Pancreas (tissue), 10 donors: ENCODE measurements at regions not wholly inside any gene's neighbourhood (a gene's known extent, or its start where the extent isn't known, plus 50 kb on each side); places are given as distances from the start of the nearest gene placed in this dataset.

Source experiments
- ATAC-seq, 4 donors: fragments of 200-7000 bp; cut with Tn5 transposase; one replicate each; pipeline versions ENCODE4 v1.8.0 to v1.9.1; 2020; ENCODE audit warnings: mild to moderate bottlenecking in 4 of 4, moderate library complexity in 4 of 4
- DNase-seq, 6 donors: peaks; one replicate each; pipeline ENCODE4 v3.0.0-alpha.2; 2020
- FAIRE-seq: peaks from 2 replicates; lab custom pipeline; 2012; peaks lifted over from hg19 to GRCh38; lab: Jason Lieb, UNC
- H3K27ac ChIP-seq, 4 donors: fragments of 200-600 bp; sonication (generic); 1 replicate in 3 of 4; 2 replicates in 1 of 4; pipeline versions ENCODE4 v1.5.0 to v1.8.0; 2020
- H3K27me3 ChIP-seq, 4 donors: fragments of 200-600 bp; one replicate each; pipeline ENCODE4 v1.8.0; 2021
- H3K36me3 ChIP-seq, 3 donors: fragments of 200-600 bp; sonication (generic) in 1 of 3; one replicate each; pipeline versions ENCODE4 v1.5.0 to v1.8.0; 2020 to 2021
- H3K4me1 ChIP-seq, 3 donors: fragments of 200-600 bp; one replicate each; pipeline ENCODE4 v1.8.0; 2021
- H3K4me3 ChIP-seq, 4 donors: fragments of 200-600 bp; sonication (generic) in 2 of 4; one replicate each; pipeline versions ENCODE4 v1.5.0 to v1.8.0; 2020 to 2021
- H3K9me3 ChIP-seq, 4 donors: fragments of 200-600 bp; one replicate each; pipeline ENCODE4 v1.8.0; 2021
- whole genome bisulfite sequencing, 2 donors: extraction: QIAGEN DNeasy Blood & Tissue Kit; methylation state at CpG; one replicate each; pipeline ENCODE4 v1.1.7; 2013; 5-methylcytosine and 5-hydroxymethylcytosine counted together
- intact Hi-C, 3 donors: fragments of 100-400 bp; cut with DNase I; formaldehyde crosslinking; loops; one replicate each; pipeline versions ENCODE4 v1.11.1 to v1.14.2; 2022
- TF ChIP-seq, protein P1 (sequence below), 4 donors: fragments of 200-600 bp; sonication (generic) in 3 of 4; IDR thresholded peaks; one replicate each; pipeline versions ENCODE4 v1.5.0 to v1.8.0; 2021; ENCODE audit warnings: antibody characterized with exemption in 4 of 4
- donor health status: healthy with polysubstance abuse.
- donor health status: DM: no; HTN: no; CAD: no; lungs with moderate emphysema.
- donor health status: DM: no; HTN: no; CAD: no.
- donor health status: control.
- donor health status: control.
- donor health status: Bipolar disorder and iron deficiency.
- donor health status: DM: yes; HTN: yes; CAD: no.
- donor health status: DM: no; HTN: no; CAD: no.
- donor health status: DM: no; HTN: no; CAD: no.
- donor health status: DM: yes; HTN: yes; CAD: no.

DNA sequence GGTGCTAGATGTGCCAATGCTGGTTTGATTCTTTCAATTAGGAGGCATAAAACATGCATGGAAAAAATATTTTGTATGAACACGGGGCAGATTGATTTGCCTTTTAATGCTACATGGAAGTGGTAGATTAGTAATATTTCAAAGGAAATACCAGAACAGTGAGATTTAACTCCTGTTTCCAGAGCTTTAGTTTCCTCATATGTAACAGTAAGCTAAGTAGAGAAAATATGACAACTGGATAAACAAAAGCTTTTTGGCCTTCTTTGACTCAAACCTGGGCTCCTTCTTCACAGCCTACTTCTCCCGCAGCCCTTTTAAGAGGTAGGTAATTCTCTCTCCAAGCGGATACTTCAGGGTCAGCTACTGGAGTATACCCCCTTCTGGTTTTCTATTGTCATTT, 254.2 kb upstream of the TRPC7 start:
- TF ChIP-seq, protein P1, sequence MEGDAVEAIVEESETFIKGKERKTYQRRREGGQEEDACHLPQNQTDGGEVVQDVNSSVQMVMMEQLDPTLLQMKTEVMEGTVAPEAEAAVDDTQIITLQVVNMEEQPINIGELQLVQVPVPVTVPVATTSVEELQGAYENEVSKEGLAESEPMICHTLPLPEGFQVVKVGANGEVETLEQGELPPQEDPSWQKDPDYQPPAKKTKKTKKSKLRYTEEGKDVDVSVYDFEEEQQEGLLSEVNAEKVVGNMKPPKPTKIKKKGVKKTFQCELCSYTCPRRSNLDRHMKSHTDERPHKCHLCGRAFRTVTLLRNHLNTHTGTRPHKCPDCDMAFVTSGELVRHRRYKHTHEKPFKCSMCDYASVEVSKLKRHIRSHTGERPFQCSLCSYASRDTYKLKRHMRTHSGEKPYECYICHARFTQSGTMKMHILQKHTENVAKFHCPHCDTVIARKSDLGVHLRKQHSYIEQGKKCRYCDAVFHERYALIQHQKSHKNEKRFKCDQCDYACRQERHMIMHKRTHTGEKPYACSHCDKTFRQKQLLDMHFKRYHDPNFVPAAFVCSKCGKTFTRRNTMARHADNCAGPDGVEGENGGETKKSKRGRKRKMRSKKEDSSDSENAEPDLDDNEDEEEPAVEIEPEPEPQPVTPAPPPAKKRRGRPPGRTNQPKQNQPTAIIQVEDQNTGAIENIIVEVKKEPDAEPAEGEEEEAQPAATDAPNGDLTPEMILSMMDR (IDR thresholded peaks at IDR 0.05), result no peak
- Histone ChIP-seq H3K4me3 (no peak overlapping the region), H3K27me3 (no peaks in the 10 kb centered on the region), H3K27ac (no peak overlapping the region), H3K9me3 (no peaks in the 10 kb centered on the region), H3K36me3 (no peaks in the 10 kb centered on the region), H3K4me1 (no peaks in the 10 kb centered on the region)
- FAIRE-seq (no peak), ATAC-seq (no peak), DNase-seq (no peak)
- intact Hi-C loops, result no loop called here
- WGBS, 2 donors, result 54 to 71% methylated on average over 3 of the region's 3 CpGs

- Histone ChIP-seq H3K4me3 (no peak overlapping the region), H3K27me3 (no peaks in the 10 kb centered on the region), H3K27ac (no peak overlapping the region), H3K9me3 (no peaks in the 10 kb centered on the region), H3K4me1 (no peaks in the 10 kb centered on the region), H3K36me3 (no peaks in the 10 kb centered on the region)
- intact Hi-C loops, result no loop called here
- ATAC-seq (no peak), DNase-seq (no peak), FAIRE-seq (no peak)
- WGBS, 2 donors, result 48 to 51% methylated on average over 6 of the region's 6 CpGs
- TF ChIP-seq, protein P1 (IDR thresholded peaks at IDR 0.05), result no peak
These were observed 250.1 kb upstream of the TRPC7 start for GRCh38 chr5:136615251-136616119.

DNA sequence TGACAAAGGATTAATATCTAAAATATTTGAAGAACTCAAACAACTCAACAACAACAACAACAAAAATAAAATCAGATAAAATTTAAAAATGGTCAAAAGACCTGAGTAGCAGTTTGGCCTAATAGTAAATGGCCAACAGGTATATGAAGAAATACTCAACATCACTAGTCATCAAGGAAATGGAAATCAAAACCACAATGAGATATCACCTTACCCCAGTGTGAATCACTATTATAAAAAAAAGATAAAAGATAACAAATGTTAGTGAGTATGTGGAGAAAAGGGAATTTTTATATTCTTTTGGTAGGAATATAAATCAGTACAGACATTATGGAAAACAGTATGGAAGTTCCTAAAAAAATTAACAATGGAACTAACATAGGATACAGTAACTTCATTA, 247.9 kb upstream of the TRPC7 start:
- intact Hi-C loops, result no loop called here
- no peaks in the 10 kb centered on the region for H3K36me3 ChIP-seq

GRCh38 chr5:136605638-136606037, 240.3 kb upstream of the TRPC7 start:
- intact Hi-C loops, result no loop called here
- Histone ChIP-seq H3K27me3 (no peaks in the 10 kb centered on the region), H3K4me3 (no peak overlapping the region), H3K36me3 (no peaks in the 10 kb centered on the region), H3K27ac (no peak overlapping the region), H3K9me3 (no peaks in the 10 kb centered on the region), H3K4me1 (no peaks in the 10 kb centered on the region)
- ATAC-seq (no peak), FAIRE-seq (no peak), DNase-seq (no peak)
- TF ChIP-seq, protein P1 (IDR thresholded peaks at IDR 0.05), result no peak
- 56 to 71% methylated on average over 1 of the region's 1 CpG for WGBS, 2 donors

More for the DNA sequence above, 247.9 kb upstream of the TRPC7 start:
- Histone ChIP-seq H3K27ac (no peak overlapping the region), H3K4me3 (no peak overlapping the region), H3K27me3 (no peaks in the 10 kb centered on the region), H3K4me1 (no peaks in the 10 kb centered on the region), H3K9me3 (no peaks in the 10 kb centered on the region)
- ATAC-seq, result no peak
- TF ChIP-seq, protein P1 (IDR thresholded peaks at IDR 0.05), result no peak
- no peak for DNase-seq
- FAIRE-seq, result no peak

DNA sequence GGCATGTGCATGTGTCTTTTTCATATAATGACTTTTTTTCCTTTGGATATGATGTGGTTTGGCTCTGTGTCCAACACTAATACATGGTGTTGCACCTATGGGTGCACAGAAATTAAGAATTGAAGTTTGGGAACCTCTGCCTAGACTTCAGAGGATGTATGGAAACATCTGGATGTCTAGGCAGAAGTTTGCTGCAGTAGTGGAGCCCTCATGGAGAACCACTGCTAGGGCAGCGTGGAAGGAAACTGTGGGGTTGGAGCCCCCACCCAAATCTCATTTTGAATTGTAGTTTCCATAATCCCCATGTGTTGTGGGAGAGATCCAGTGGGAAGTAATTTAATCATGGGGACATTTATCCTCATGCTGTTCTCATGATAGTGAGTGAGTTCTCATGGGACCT, 235.0 kb upstream of the TRPC7 start:
- H3K27me3 ChIP-seq, result no peaks in the 10 kb centered on the region
- no peaks in the 10 kb centered on the region for H3K9me3 ChIP-seq
- intact Hi-C loops, result no loop called here
- no peaks in the 10 kb centered on the region for H3K36me3 ChIP-seq
- no peak for ATAC-seq
- no peak overlapping the region for H3K27ac ChIP-seq
- no peak for DNase-seq
- H3K4me1 ChIP-seq, result no peaks in the 10 kb centered on the region
- no peak for FAIRE-seq
- TF ChIP-seq, protein P1 (IDR thresholded peaks at IDR 0.05), result no peak
- no peak overlapping the region for H3K4me3 ChIP-seq
- WGBS, 2 donors, result 65 to 82% methylated on average over 1 of the region's 1 CpG
